K562 (cell line): ENCODE measurements at regions not wholly inside any gene's neighbourhood (a gene's known extent, or its start where the extent isn't known, plus 50 kb on each side); places are given as distances from the start of the nearest gene placed in this dataset.

Source experiments
- ATAC-seq: fragments of 200-7000 bp; cut with Tn5 transposase; 3 replicates; pipeline ENCODE4 v1.9.1; 2020; ENCODE audit warnings: moderate library complexity
- BruUV-seq: library from RNA; stranded (reverse); fragments of 400-500 nt; replicated peaks from 2 replicates; lab custom pipeline; 2021; lab: Mats Ljungman, UMichigan
- CTCF ChIA-PET: fragments of 300-600 bp; formaldehyde crosslinking; extraction: SDS; loops from one replicate; lab custom pipeline; 2021; ENCODE audit warnings: low intra/inter-chr PET ratio; lab: Yijun Ruan, JAX
- POLR2A ChIA-PET: fragments of 300-600, 350-650 bp; sonication (Branson Sonifier 250); formaldehyde crosslinking; extraction: SDS; loops from one replicate; lab custom pipeline; 2021; ENCODE audit warnings: antibody characterized with exemption, inconsistent platforms; lab: Yijun Ruan, JAX
- DNase-seq, 4 experiments: peaks; one replicate each; pipeline versions ENCODE4 v3.0.0 to v3.0.0-alpha.2; 2011 to 2018; ENCODE audit warnings: low spot score in 3 of 4, mixed read lengths in 3 of 4; ENCODE audit errors: extremely low read depth in 1 of 4
- FAIRE-seq: peaks from 2 replicates; lab custom pipeline; 2011; peaks lifted over from hg19 to GRCh38; lab: Jason Lieb, UNC
- H2AFZ ChIP-seq: 2 replicates; pipeline ENCODE4 v1.6.0; 2011; ENCODE audit warnings: low read depth, low read length, control low read depth, inconsistent platforms
- H3K27ac ChIP-seq: fragments of 200-600 bp; 3 replicates; pipeline ENCODE4 v1.8.0; 2011; ENCODE audit warnings: low read depth, mild to moderate bottlenecking, control low read depth, inconsistent platforms, low read length, moderate library complexity, mixed read lengths; ENCODE audit errors: extremely low read depth
- H3K27me3 ChIP-seq, 2 experiments: fragments of 300-600 bp in 1 of 2; 2 replicates in 1 of 2; 3 replicates in 1 of 2; pipeline versions ENCODE4 v1.6.0 to v1.8.0; 2011; ENCODE audit warnings: inconsistent platforms in 2 of 2, low read length in 2 of 2, mild to moderate bottlenecking in 1 of 2, mixed read lengths in 1 of 2, moderate library complexity in 1 of 2; ENCODE audit not compliant: control insufficient read depth in 2 of 2, insufficient read depth in 2 of 2
- H3K36me3 ChIP-seq: fragments of 300-600 bp; 3 replicates; pipeline ENCODE4 v1.8.0; 2011; ENCODE audit warnings: mild to moderate bottlenecking, low read length, inconsistent platforms; ENCODE audit not compliant: control insufficient read depth, insufficient read depth
- H3K4me1 ChIP-seq, 2 experiments: fragments of 200-600 bp in 1 of 2; replicated peaks in 1 of 2; 2 replicates in 1 of 2; 3 replicates in 1 of 2; pipeline versions ENCODE4 v1.5.1 to v1.8.0; 2011; ENCODE audit warnings: inconsistent platforms in 2 of 2, low read length in 2 of 2, mild to moderate bottlenecking in 1 of 2, mixed read lengths in 1 of 2, moderate library complexity in 1 of 2; ENCODE audit not compliant: control insufficient read depth in 2 of 2, insufficient read depth in 2 of 2
- H3K4me2 ChIP-seq: 2 replicates; pipeline ENCODE4 v1.6.1; 2011; ENCODE audit warnings: low read length, control low read depth, inconsistent platforms, mixed read lengths; ENCODE audit not compliant: insufficient read depth
- H3K4me3 ChIP-seq: fragments of 200-600 bp; sonication (generic), shearing (Covaris generic); 2 replicates; pipeline ENCODE4 v1.5.1; 2016; ENCODE audit warnings: control low read depth, inconsistent platforms
- H3K79me2 ChIP-seq: fragments of 200-600 bp; 3 replicates; pipeline ENCODE4 v1.8.0; 2011; ENCODE audit warnings: low read length, inconsistent platforms; ENCODE audit not compliant: control insufficient read depth, insufficient read depth
- H3K9ac ChIP-seq, 2 experiments: 2 replicates each; pipeline versions ENCODE4 v1.6.0 to v1.6.1; 2011; ENCODE audit warnings: low read depth in 2 of 2, low read length in 2 of 2, control low read depth in 1 of 2, inconsistent platforms in 1 of 2, mild to moderate bottlenecking in 1 of 2, mixed read lengths in 1 of 2; ENCODE audit not compliant: insufficient read depth in 1 of 2
- H3K9me1 ChIP-seq: one replicate; pipeline ENCODE4 v1.6.0; 2011; ENCODE audit warnings: inconsistent platforms, mild to moderate bottlenecking, low read length, moderate library complexity; ENCODE audit not compliant: control insufficient read depth, insufficient read depth
- H3K9me3 ChIP-seq: replicated peaks from 2 replicates; pipeline ENCODE4 v1.5.1; 2011; ENCODE audit warnings: low read depth, low read length, inconsistent platforms; ENCODE audit not compliant: control insufficient read depth, insufficient read depth
- H4K20me1 ChIP-seq: replicated peaks from 2 replicates; pipeline ENCODE4 v1.6.1; 2011; ENCODE audit warnings: low read length, inconsistent platforms, mixed read lengths; ENCODE audit not compliant: control insufficient read depth, insufficient read depth
- CCAR2 ChIP-seq: fragments of 200-400 bp; formaldehyde crosslinking; IDR thresholded peaks from 2 replicates; pipeline ENCODE4 v1.6.1; 2017; ENCODE audit warnings: mild to moderate bottlenecking, low read depth, low read length
- CHD1 ChIP-seq: fragments of 200-600 bp; sonication (generic); IDR thresholded peaks from one replicate; pipeline ENCODE4 v1.6.1; 2012; ENCODE audit warnings: mild to moderate bottlenecking, moderate library complexity, low read length, inconsistent platforms
- ELF1 ChIP-seq: fragments of 200-800 bp; sonication (Bioruptor generic); IDR thresholded peaks from 2 replicates; pipeline ENCODE4 v1.6.1; 2016; ENCODE audit warnings: missing genetic modification characterization, missing compliant biosample characterization
- HIVEP1 ChIP-seq: fragments of 250-450 bp; sonication (Bioruptor Pico); IDR thresholded peaks from 2 replicates; pipeline ENCODE4 v1.4.0; 2020; ENCODE audit warnings: mild to moderate bottlenecking
- U2AF2 ChIP-seq: fragments of 200-400 bp; formaldehyde crosslinking; optimal IDR thresholded peaks from 2 replicates; pipeline ENCODE3; 2017; ENCODE audit warnings: low read depth, mild to moderate bottlenecking, low read length
- ZBED1 ChIP-seq: IDR thresholded peaks from 2 replicates; pipeline ENCODE4 v1.6.1; 2014
- in situ Hi-C: fragments of 300-500 bp; cut with MboI; formaldehyde crosslinking; loops from 4 replicates; pipeline ENCODE4 v1.15.0; 2018; ENCODE audit warnings: inconsistent platforms, mixed read lengths
- intact Hi-C: fragments of 100-400 bp; cut with micrococcal nuclease; formaldehyde crosslinking; loops from 2 replicates; pipeline ENCODE4 v1.14.2; 2022
- TF ChIP-seq, protein P1 (sequence below): sonication (generic); formaldehyde crosslinking; IDR thresholded peaks from 2 replicates; pipeline ENCODE4 v1.8.1; 2022; ENCODE audit warnings: missing genetic modification reagents

- no peak overlapping the region for H3K9ac ChIP-seq
- no peak overlapping the region for H3K4me2 ChIP-seq
- TF ChIP-seq CCAR2 (no peak), U2AF2 (no peak), ELF1 (tag) (no peak), CHD1 (no peak), ZBED1 (no peak), HIVEP1 (CRISPR knock-in tag) (no peak)
- TF ChIP-seq, protein P1, sequence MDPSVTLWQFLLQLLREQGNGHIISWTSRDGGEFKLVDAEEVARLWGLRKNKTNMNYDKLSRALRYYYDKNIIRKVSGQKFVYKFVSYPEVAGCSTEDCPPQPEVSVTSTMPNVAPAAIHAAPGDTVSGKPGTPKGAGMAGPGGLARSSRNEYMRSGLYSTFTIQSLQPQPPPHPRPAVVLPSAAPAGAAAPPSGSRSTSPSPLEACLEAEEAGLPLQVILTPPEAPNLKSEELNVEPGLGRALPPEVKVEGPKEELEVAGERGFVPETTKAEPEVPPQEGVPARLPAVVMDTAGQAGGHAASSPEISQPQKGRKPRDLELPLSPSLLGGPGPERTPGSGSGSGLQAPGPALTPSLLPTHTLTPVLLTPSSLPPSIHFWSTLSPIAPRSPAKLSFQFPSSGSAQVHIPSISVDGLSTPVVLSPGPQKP, result no peak
- TF ChIP-seq, all 486 proteins: peak for 0
- H3K9me3 ChIP-seq, result no peaks in the 10 kb centered on the region
- POLR2A ChIA-PET, result no interaction called here
- in situ Hi-C loops, result no loop called here
- no peaks in the 10 kb centered on the region for H4K20me1 ChIP-seq
- no peak overlapping the region for H2AFZ ChIP-seq
- DNase-seq (no peak), FAIRE-seq (no peak), ATAC-seq (no peak)
- no peaks in the 10 kb centered on the region for H3K27me3 ChIP-seq
- CTCF ChIA-PET, result no interaction called here
- H3K36me3 ChIP-seq, result no peaks in the 10 kb centered on the region
- H3K4me3 ChIP-seq, result no peak overlapping the region
- no peak overlapping the region for H3K27ac ChIP-seq
- H3K4me1 ChIP-seq, result no peaks in the 10 kb centered on the region
- no peaks in the 10 kb centered on the region for H3K9me1 ChIP-seq
- no peaks in the 10 kb centered on the region for H3K79me2 ChIP-seq
- intact Hi-C loops, result no loop called here
- BruUV-seq, result no TSS peak
Measured at GRCh38 chr13:61149331-61149730, 266.3 kb downstream of the PCDH20 start.
